K562 (cell line): ENCODE measurements at regions not wholly inside any gene's neighbourhood (a gene's known extent, or its start where the extent isn't known, plus 50 kb on each side); places are given as distances from the start of the nearest gene placed in this dataset.

Experiments used
- GTF2E2 ChIP-seq: fragments of 200-800 bp; sonication (Bioruptor generic); IDR thresholded peaks from 2 replicates; pipeline ENCODE4 v1.6.1; 2016; ENCODE audit warnings: missing genetic modification characterization, missing compliant biosample characterization
- SMARCB1 ChIP-seq: IDR thresholded peaks from 2 replicates; pipeline ENCODE4 v1.6.1; 2011; ENCODE audit warnings: improper control_type of control experiment, low read depth; ENCODE audit not compliant: insufficient read length
- SREBF2 ChIP-seq: sonication (generic); formaldehyde crosslinking; IDR thresholded peaks from 2 replicates; pipeline ENCODE4 v1.4.0; 2020; ENCODE audit warnings: mild to moderate bottlenecking, missing genetic modification reagents
- TF ChIP-seq, protein P1 (sequence below): fragments of 450-650 bp; IDR thresholded peaks from 2 replicates; pipeline ENCODE4 v1.6.1; 2018; ENCODE audit warnings: mild to moderate bottlenecking, low read depth; ENCODE audit not compliant: partially characterized antibody
- TF ChIP-seq, protein P2 (sequence below): fragments of 450-650 bp; IDR thresholded peaks from 2 replicates; pipeline ENCODE4 v1.6.1; 2016; ENCODE audit warnings: low read depth

DNA sequence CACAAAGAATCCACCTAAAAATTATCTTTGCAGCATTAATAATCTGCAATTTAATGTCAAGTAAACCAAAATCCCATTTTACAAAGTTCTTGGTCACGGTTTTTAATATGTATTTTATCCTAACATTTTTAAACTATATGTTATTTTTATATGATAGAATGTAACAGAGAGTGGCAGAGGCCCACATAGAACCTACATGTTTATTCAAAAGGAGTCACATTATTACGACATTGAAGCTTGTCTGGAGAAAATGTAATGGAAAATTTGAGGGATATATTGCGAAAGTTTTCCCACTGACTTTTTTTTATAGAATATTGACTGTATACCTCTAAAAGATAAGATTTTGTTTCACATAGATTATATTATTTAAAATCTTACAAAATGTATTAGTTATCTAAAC, 89.7 kb upstream of the COL3A1 start (continued):
- TF ChIP-seq, protein P1, sequence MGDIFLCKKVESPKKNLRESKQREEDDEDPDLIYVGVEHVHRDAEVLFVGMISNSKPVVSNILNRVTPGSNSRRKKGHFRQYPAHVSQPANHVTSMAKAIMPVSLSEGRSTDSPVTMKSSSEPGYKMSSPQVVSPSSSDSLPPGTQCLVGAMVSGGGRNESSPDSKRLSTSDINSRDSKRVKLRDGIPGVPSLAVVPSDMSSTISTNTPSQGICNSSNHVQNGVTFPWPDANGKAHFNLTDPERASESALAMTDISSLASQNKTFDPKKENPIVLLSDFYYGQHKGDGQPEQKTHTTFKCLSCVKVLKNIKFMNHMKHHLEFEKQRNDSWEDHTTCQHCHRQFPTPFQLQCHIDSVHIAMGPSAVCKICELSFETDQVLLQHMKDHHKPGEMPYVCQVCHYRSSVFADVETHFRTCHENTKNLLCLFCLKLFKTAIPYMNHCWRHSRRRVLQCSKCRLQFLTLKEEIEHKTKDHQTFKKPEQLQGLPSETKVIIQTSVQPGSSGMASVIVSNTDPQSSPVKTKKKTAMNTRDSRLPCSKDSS, result no peak
- TF ChIP-seq SMARCB1 (no peak), SREBF2 (no peak), GTF2E2 (tag) (no peak)
- TF ChIP-seq, protein P2, sequence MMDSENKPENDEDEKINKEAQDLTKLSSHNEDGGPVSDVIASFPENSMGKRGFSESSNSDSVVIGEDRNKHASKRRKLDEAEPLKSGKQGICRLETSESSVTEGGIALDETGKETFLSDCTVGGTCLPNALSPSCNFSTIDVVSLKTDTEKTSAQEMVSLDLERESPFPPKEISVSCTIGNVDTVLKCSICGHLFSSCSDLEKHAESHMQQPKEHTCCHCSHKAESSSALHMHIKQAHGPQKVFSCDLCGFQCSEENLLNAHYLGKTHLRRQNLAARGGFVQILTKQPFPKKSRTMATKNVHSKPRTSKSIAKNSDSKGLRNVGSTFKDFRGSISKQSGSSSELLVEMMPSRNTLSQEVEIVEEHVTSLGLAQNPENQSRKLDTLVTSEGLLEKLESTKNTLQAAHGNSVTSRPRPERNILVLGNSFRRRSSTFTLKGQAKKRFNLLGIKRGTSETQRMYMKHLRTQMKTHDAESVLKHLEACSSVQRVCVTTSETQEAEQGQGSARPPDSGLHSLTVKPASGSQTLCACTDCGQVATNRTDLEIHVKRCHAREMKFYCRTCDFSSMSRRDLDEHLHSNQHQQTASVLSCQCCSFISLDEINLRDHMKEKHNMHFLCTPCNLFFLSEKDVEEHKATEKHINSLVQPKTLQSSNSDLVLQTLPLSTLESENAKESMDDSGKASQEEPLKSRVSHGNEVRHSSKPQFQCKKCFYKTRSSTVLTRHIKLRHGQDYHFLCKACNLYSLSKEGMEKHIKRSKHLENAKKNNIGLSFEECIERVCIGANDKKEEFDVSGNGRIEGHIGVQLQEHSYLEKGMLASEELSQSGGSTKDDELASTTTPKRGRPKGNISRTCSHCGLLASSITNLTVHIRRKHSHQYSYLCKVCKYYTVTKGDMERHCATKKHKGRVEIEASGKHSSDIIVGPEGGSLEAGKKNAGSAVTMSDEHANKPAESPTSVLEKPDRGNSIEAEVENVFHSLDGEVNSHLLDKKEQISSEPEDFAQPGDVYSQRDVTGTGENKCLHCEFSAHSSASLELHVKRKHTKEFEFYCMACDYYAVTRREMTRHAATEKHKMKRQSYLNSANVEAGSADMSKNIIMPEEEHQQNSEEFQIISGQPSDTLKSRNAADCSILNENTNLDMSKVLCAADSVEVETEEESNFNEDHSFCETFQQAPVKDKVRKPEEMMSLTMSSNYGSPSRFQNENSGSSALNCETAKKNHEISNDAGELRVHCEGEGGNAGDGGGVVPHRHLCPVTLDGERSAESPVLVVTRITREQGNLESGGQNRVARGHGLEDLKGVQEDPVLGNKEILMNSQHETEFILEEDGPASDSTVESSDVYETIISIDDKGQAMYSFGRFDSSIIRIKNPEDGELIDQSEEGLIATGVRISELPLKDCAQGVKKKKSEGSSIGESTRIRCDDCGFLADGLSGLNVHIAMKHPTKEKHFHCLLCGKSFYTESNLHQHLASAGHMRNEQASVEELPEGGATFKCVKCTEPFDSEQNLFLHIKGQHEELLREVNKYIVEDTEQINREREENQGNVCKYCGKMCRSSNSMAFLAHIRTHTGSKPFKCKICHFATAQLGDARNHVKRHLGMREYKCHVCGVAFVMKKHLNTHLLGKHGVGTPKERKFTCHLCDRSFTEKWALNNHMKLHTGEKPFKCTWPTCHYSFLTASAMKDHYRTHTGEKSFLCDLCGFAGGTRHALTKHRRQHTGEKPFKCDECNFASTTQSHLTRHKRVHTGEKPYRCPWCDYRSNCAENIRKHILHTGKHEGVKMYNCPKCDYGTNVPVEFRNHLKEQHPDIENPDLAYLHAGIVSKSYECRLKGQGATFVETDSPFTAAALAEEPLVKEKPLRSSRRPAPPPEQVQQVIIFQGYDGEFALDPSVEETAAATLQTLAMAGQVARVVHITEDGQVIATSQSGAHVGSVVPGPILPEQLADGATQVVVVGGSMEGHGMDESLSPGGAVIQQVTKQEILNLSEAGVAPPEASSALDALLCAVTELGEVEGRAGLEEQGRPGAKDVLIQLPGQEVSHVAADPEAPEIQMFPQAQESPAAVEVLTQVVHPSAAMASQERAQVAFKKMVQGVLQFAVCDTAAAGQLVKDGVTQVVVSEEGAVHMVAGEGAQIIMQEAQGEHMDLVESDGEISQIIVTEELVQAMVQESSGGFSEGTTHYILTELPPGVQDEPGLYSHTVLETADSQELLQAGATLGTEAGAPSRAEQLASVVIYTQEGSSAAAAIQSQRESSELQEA, result no peak
